HepG2 (cell line): ENCODE measurements at regions not wholly inside any gene's neighbourhood (a gene's known extent, or its start where the extent isn't known, plus 50 kb on each side); places are given as distances from the start of the nearest gene placed in this dataset.

Source experiments
- ATAC-seq: fragments of 200-7000 bp; cut with Tn5 transposase; 3 replicates; pipeline ENCODE4 v1.9.1; 2020; ENCODE audit warnings: mild to moderate bottlenecking, moderate library complexity
- BruUV-seq: library from RNA; stranded (reverse); fragments of 400-500 nt; replicated peaks from 2 replicates; lab custom pipeline; 2021; lab: Mats Ljungman, UMichigan
- CTCF ChIA-PET: fragments of 300-600 bp; formaldehyde crosslinking; extraction: SDS; loops from one replicate; lab custom pipeline; 2021; ENCODE audit warnings: low total read pairs, inconsistent platforms, low intra/inter-chr PET ratio; lab: Yijun Ruan, JAX
- POLR2A ChIA-PET: fragments of 350-600 bp; sonication (Branson Sonifier 250); formaldehyde crosslinking; loops from one replicate; lab custom pipeline; 2020; ENCODE audit warnings: antibody characterized with exemption, inconsistent platforms; lab: Yijun Ruan, JAX
- DNase-seq: peaks from one replicate; pipeline ENCODE4 v3.0.0-alpha.2; 2015; ENCODE audit warnings: low spot score
- FAIRE-seq: peaks from 3 replicates; lab custom pipeline; 2011; peaks lifted over from hg19 to GRCh38; lab: Jason Lieb, UNC
- H2AFZ ChIP-seq: one replicate; pipeline ENCODE4 v1.6.1; 2011; ENCODE audit warnings: low read length, inconsistent platforms
- H3K27ac ChIP-seq: fragments of 300-600 bp; 3 replicates; pipeline ENCODE4 v1.8.0; 2011; ENCODE audit warnings: mixed run types, mild to moderate bottlenecking, mixed read lengths, low read length, inconsistent platforms; ENCODE audit not compliant: insufficient read depth; ENCODE audit errors: extremely low read length
- H3K27me3 ChIP-seq, 2 experiments: fragments of 200-600 bp in 1 of 2; 2 replicates in 1 of 2; 3 replicates in 1 of 2; pipeline versions ENCODE4 v1.6.0 to v1.8.0; 2011; ENCODE audit warnings: low read length in 2 of 2, mild to moderate bottlenecking in 2 of 2, moderate library complexity in 2 of 2, inconsistent platforms in 1 of 2; ENCODE audit not compliant: insufficient read depth in 2 of 2, control insufficient read depth in 1 of 2
- H3K36me3 ChIP-seq, 2 experiments: fragments of 200-600 bp in 1 of 2; replicated peaks in 1 of 2; 2 replicates in 1 of 2; 3 replicates in 1 of 2; pipeline versions ENCODE4 v1.5.1 to v1.8.0; 2011; ENCODE audit warnings: low read length in 2 of 2, inconsistent platforms in 1 of 2; ENCODE audit not compliant: insufficient read depth in 2 of 2, control insufficient read depth in 1 of 2
- H3K4me1 ChIP-seq: 2 replicates; pipeline ENCODE4 v1.5.1; 2012; ENCODE audit warnings: low read length, inconsistent platforms; ENCODE audit not compliant: insufficient read depth
- H3K4me2 ChIP-seq: 2 replicates; pipeline ENCODE4 v1.6.0; 2011; ENCODE audit warnings: low read depth, low read length, inconsistent platforms
- H3K4me3 ChIP-seq, 3 experiments: fragments of 200-600 bp in 1 of 3; sonication (generic), shearing (Covaris generic) in 1 of 3; replicated peaks in 1 of 3; 2 replicates each; pipeline ENCODE4 v1.5.1; 2011 to 2016; ENCODE audit warnings: low read length in 3 of 3, inconsistent platforms in 2 of 3, low read depth in 2 of 3, mild to moderate bottlenecking in 2 of 3, control low read depth in 1 of 3, mixed read lengths in 1 of 3; ENCODE audit not compliant: insufficient read depth in 1 of 3
- H3K79me2 ChIP-seq: one replicate; pipeline ENCODE4 v1.6.1; 2011; ENCODE audit warnings: low read length, inconsistent platforms; ENCODE audit not compliant: insufficient read depth
- H3K9ac ChIP-seq: 2 replicates; pipeline ENCODE4 v1.6.0; 2011; ENCODE audit warnings: mild to moderate bottlenecking, low read depth, low read length, inconsistent platforms; ENCODE audit not compliant: insufficient read depth
- H3K9me3 ChIP-seq: 2 replicates; pipeline ENCODE4 v1.5.1; 2012; ENCODE audit warnings: mild to moderate bottlenecking, low read length
- H4K20me1 ChIP-seq: 2 replicates; pipeline ENCODE4 v1.6.0; 2011; ENCODE audit warnings: inconsistent platforms, mild to moderate bottlenecking, low read length, moderate library complexity; ENCODE audit not compliant: insufficient read depth
- ADNP ChIP-seq: sonication (generic); formaldehyde crosslinking; IDR thresholded peaks from 2 replicates; pipeline ENCODE4 v1.4.0; 2020; ENCODE audit warnings: missing genetic modification reagents
- HOXA7 ChIP-seq: sonication (generic); formaldehyde crosslinking; IDR thresholded peaks from 2 replicates; pipeline ENCODE4 v1.8.1; 2022; ENCODE audit warnings: mild to moderate bottlenecking, missing genetic modification reagents, moderate library complexity
- JARID2 ChIP-seq: sonication (generic); formaldehyde crosslinking; IDR thresholded peaks from 2 replicates; pipeline ENCODE4 v1.8.1; 2023; ENCODE audit warnings: missing genetic modification reagents, inconsistent platforms; ENCODE audit not compliant: insufficient replicate concordance
- MAFF ChIP-seq: IDR thresholded peaks from 2 replicates; pipeline ENCODE4 v1.6.1; 2011; ENCODE audit warnings: low read depth, low read length, improper control_type of control experiment
- MAFK ChIP-seq, 2 experiments: IDR thresholded peaks in 1 of 2; conservative IDR thresholded peaks in 1 of 2; 2 replicates each; pipeline ENCODE4 v1.6.1; 2011; ENCODE audit warnings: improper control_type of control experiment in 2 of 2, low read length in 2 of 2
- NCOR1 ChIP-seq: fragments of 200-600 bp; sonication (generic); IDR thresholded peaks from 2 replicates; pipeline ENCODE4 v1.7.0; 2017; ENCODE audit warnings: antibody characterized with exemption, low read length, borderline replicate concordance
- NFE2L2 ChIP-seq: fragments of 150-350 bp; IDR thresholded peaks from 2 replicates; pipeline ENCODE4 v1.6.1; 2014; ENCODE audit warnings: low read length
- RFXAP ChIP-seq: sonication (generic); formaldehyde crosslinking; IDR thresholded peaks from 2 replicates; pipeline ENCODE4 v1.4.0; 2020; ENCODE audit warnings: missing genetic modification reagents, borderline replicate concordance
- ZNF350 ChIP-seq: sonication (generic); formaldehyde crosslinking; IDR thresholded peaks from 2 replicates; pipeline ENCODE4 v1.4.0; 2020; ENCODE audit warnings: mild to moderate bottlenecking, low read depth, missing genetic modification reagents, borderline replicate concordance
- ZNF569 ChIP-seq: sonication (generic); formaldehyde crosslinking; IDR thresholded peaks from 2 replicates; pipeline ENCODE4 v1.5.0; 2020; ENCODE audit warnings: mild to moderate bottlenecking, missing genetic modification reagents, moderate library complexity, borderline replicate concordance
- ZNF777 ChIP-seq: sonication (generic); formaldehyde crosslinking; IDR thresholded peaks from 2 replicates; pipeline ENCODE4 v1.4.0; 2020; ENCODE audit warnings: missing genetic modification reagents
- WGBS: methylation state at CpG from one replicate; pipeline ENCODE4 v1.1.6; 2017; ENCODE audit warnings: low lambda C conversion rate; 5-methylcytosine and 5-hydroxymethylcytosine counted together
- in situ Hi-C: cut with HindIII; loops from 2 replicates; pipeline ENCODE4 v1.10.0; 2017; ENCODE audit warnings: low pct_unique_long_range_greater_than_20kb; ENCODE audit not compliant: extremely low pct_ligation_motif_present
- intact Hi-C: fragments of 100-400 bp; cut with micrococcal nuclease; formaldehyde crosslinking; loops from one replicate; pipeline ENCODE4 v1.10.0; 2022; ENCODE audit not compliant: unreplicated experiment
- TF ChIP-seq, protein P1 (sequence below): IDR thresholded peaks from 2 replicates; pipeline ENCODE4 v1.6.1; 2016; ENCODE audit warnings: low read depth, control low read depth
- TF ChIP-seq, protein P2 (sequence below): IDR thresholded peaks from 2 replicates; pipeline ENCODE4 v1.6.1; 2016
- TF ChIP-seq, protein P3 (sequence below): sonication (generic); formaldehyde crosslinking; IDR thresholded peaks from 2 replicates; pipeline ENCODE4 v1.4.0; 2020; ENCODE audit warnings: missing genetic modification reagents
- TF ChIP-seq, protein P4 (sequence below): sonication (generic); formaldehyde crosslinking; conservative IDR thresholded peaks from 2 replicates; pipeline ENCODE4 v1.4.0; 2020; ENCODE audit warnings: missing genetic modification reagents
- TF ChIP-seq, protein P5 (sequence below): sonication (generic); formaldehyde crosslinking; IDR thresholded peaks from 2 replicates; pipeline ENCODE4 v1.4.0; 2020; ENCODE audit warnings: missing genetic modification reagents

DNA sequence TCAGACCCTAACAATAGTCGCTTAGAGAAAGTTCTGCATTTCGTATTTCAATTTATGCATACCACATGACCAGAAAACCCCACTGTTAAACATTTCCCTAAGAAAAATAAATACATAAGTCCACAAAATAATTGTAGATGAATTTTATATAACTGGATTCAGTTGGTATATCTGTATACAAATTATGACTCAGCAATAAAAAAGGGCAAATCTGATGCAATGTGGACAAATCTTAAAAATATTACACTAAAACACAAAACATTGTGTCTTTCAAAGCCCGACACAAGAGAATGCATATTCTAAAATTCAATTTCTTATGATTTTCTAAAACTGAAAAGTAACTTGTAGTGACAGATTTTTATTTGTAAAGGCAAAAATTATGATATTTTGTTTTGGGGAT, 1005.0 kb downstream of the EFNB2 start:
- BruUV-seq, result no TSS peak
- peaks cover 55% of the 10 kb centered on the region for H3K9me3 ChIP-seq
- ATAC-seq, result no peak
- no peaks in the 10 kb centered on the region for H4K20me1 ChIP-seq
- H2AFZ ChIP-seq, result no peak overlapping the region
- H3K9ac ChIP-seq, result no peak overlapping the region
- intact Hi-C loops, result no loop called here
- no peaks in the 10 kb centered on the region for H3K27me3 ChIP-seq
- in situ Hi-C loops, result no loop called here
- 2% methylated on average over 3 of the region's 3 CpGs for WGBS
- no peak overlapping the region for H3K4me3 ChIP-seq
- H3K4me1 ChIP-seq, result no peaks in the 10 kb centered on the region
- no peak overlapping the region for H3K4me2 ChIP-seq
- H3K27ac ChIP-seq, result no peak overlapping the region
- no peaks in the 10 kb centered on the region for H3K79me2 ChIP-seq
- ChIA-PET POLR2A (no interaction called here), CTCF (no interaction called here)
- FAIRE-seq, result no peak
- H3K36me3 ChIP-seq, result no peaks in the 10 kb centered on the region
- no peak for DNase-seq
- TF ChIP-seq RFXAP (CRISPR knock-in tag), result no peak
- TF ChIP-seq ZNF569, result no peak
- TF ChIP-seq, protein P1, sequence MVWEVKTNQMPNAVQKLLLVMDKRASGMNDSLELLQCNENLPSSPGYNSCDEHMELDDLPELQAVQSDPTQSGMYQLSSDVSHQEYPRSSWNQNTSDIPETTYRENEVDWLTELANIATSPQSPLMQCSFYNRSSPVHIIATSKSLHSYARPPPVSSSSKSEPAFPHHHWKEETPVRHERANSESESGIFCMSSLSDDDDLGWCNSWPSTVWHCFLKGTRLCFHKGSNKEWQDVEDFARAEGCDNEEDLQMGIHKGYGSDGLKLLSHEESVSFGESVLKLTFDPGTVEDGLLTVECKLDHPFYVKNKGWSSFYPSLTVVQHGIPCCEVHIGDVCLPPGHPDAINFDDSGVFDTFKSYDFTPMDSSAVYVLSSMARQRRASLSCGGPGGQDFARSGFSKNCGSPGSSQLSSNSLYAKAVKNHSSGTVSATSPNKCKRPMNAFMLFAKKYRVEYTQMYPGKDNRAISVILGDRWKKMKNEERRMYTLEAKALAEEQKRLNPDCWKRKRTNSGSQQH (CRISPR knock-in tag), result no peak
- TF ChIP-seq HOXA7 (CRISPR knock-in tag), result no peak
- TF ChIP-seq, protein P2, sequence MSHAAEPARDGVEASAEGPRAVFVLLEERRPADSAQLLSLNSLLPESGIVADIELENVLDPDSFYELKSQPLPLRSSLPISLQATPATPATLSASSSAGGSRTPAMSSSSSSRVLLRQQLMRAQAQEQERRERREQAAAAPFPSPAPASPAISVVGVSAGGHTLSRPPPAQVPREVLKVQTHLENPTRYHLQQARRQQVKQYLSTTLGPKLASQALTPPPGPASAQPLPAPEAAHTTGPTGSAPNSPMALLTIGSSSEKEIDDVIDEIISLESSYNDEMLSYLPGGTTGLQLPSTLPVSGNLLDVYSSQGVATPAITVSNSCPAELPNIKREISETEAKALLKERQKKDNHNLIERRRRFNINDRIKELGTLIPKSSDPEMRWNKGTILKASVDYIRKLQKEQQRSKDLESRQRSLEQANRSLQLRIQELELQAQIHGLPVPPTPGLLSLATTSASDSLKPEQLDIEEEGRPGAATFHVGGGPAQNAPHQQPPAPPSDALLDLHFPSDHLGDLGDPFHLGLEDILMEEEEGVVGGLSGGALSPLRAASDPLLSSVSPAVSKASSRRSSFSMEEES (CRISPR knock-in tag), result no peak
- TF ChIP-seq MAFF, result 0 out of 2 replicates have a peak, but pooled peaks have one; percentile 18
- no peak for TF ChIP-seq ZNF777 (CRISPR knock-in tag)
- TF ChIP-seq ADNP (CRISPR knock-in tag), result no peak
- TF ChIP-seq, protein P3, sequence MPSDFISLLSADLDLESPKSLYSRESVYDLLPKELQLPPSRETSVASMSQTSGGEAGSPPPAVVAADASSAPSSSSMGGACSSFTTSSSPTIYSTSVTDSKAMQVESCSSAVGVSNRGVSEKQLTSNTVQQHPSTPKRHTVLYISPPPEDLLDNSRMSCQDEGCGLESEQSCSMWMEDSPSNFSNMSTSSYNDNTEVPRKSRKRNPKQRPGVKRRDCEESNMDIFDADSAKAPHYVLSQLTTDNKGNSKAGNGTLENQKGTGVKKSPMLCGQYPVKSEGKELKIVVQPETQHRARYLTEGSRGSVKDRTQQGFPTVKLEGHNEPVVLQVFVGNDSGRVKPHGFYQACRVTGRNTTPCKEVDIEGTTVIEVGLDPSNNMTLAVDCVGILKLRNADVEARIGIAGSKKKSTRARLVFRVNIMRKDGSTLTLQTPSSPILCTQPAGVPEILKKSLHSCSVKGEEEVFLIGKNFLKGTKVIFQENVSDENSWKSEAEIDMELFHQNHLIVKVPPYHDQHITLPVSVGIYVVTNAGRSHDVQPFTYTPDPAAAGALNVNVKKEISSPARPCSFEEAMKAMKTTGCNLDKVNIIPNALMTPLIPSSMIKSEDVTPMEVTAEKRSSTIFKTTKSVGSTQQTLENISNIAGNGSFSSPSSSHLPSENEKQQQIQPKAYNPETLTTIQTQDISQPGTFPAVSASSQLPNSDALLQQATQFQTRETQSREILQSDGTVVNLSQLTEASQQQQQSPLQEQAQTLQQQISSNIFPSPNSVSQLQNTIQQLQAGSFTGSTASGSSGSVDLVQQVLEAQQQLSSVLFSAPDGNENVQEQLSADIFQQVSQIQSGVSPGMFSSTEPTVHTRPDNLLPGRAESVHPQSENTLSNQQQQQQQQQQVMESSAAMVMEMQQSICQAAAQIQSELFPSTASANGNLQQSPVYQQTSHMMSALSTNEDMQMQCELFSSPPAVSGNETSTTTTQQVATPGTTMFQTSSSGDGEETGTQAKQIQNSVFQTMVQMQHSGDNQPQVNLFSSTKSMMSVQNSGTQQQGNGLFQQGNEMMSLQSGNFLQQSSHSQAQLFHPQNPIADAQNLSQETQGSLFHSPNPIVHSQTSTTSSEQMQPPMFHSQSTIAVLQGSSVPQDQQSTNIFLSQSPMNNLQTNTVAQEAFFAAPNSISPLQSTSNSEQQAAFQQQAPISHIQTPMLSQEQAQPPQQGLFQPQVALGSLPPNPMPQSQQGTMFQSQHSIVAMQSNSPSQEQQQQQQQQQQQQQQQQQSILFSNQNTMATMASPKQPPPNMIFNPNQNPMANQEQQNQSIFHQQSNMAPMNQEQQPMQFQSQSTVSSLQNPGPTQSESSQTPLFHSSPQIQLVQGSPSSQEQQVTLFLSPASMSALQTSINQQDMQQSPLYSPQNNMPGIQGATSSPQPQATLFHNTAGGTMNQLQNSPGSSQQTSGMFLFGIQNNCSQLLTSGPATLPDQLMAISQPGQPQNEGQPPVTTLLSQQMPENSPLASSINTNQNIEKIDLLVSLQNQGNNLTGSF (CRISPR knock-in tag), result no peak
- TF ChIP-seq, protein P4, sequence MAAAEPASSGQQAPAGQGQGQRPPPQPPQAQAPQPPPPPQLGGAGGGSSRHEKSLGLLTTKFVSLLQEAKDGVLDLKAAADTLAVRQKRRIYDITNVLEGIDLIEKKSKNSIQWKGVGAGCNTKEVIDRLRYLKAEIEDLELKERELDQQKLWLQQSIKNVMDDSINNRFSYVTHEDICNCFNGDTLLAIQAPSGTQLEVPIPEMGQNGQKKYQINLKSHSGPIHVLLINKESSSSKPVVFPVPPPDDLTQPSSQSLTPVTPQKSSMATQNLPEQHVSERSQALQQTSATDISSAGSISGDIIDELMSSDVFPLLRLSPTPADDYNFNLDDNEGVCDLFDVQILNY (CRISPR knock-in tag), result no peak
- no peak for TF ChIP-seq JARID2 (CRISPR knock-in tag)
- peak; percentile 7 to 53; a peak in 2 of 4 replicates for TF ChIP-seq MAFK (conservative IDR thresholded peaks at IDR 0.05 in 1 of 2, IDR thresholded peaks at IDR 0.05 in 1 of 2; ENCODE audit: low read length in 2 of 2)
- no peak for TF ChIP-seq ZNF350 (CRISPR knock-in tag)
- peak; percentile 59; the same call in 1 of the 2 replicates for TF ChIP-seq NFE2L2
- no peak for TF ChIP-seq NCOR1
- TF ChIP-seq, protein P5, sequence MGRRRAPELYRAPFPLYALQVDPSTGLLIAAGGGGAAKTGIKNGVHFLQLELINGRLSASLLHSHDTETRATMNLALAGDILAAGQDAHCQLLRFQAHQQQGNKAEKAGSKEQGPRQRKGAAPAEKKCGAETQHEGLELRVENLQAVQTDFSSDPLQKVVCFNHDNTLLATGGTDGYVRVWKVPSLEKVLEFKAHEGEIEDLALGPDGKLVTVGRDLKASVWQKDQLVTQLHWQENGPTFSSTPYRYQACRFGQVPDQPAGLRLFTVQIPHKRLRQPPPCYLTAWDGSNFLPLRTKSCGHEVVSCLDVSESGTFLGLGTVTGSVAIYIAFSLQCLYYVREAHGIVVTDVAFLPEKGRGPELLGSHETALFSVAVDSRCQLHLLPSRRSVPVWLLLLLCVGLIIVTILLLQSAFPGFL (CRISPR knock-in tag), result no peak
